ENCODE measurements at regions not wholly inside any gene's neighbourhood (a gene's known extent, or its start where the extent isn't known, plus 50 kb on each side); places are given as distances from the start of the nearest gene placed in this dataset.

DNA sequence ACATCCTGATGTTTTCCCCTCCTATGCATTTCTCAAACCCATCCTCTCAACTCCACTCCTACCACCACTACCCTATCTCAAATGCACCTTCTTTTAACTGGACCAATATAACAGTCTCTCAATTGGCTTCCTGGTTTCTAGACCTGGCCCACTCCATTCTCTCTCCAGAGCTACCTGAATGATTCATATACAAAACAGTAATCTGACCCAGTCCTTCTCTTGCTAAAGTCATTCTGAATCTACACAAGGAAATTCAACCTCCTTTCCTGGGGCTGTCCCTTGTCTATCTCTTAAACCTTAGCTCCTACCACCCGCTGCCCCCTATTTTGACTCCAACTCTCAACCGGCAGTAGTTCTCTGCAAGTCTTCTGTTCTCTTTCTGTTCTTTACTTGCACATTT is 97.2 kb downstream of the PCSK1 start:
- TF ChIP-seq, protein P1, sequence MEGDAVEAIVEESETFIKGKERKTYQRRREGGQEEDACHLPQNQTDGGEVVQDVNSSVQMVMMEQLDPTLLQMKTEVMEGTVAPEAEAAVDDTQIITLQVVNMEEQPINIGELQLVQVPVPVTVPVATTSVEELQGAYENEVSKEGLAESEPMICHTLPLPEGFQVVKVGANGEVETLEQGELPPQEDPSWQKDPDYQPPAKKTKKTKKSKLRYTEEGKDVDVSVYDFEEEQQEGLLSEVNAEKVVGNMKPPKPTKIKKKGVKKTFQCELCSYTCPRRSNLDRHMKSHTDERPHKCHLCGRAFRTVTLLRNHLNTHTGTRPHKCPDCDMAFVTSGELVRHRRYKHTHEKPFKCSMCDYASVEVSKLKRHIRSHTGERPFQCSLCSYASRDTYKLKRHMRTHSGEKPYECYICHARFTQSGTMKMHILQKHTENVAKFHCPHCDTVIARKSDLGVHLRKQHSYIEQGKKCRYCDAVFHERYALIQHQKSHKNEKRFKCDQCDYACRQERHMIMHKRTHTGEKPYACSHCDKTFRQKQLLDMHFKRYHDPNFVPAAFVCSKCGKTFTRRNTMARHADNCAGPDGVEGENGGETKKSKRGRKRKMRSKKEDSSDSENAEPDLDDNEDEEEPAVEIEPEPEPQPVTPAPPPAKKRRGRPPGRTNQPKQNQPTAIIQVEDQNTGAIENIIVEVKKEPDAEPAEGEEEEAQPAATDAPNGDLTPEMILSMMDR (IDR thresholded peaks at IDR 0.05; ENCODE audit: low read length, missing control alignments) = no peak
- no peak overlapping the region for H3K4me3 ChIP-seq (replicated peaks; ENCODE audit: low read depth, low read length)
- DNase-seq (ENCODE audit: low read depth) = no peak

- H3K4me3 ChIP-seq (replicated peaks; ENCODE audit: low read depth, low read length) = no peak overlapping the region
Measured at GRCh38 chr5:96333391-96333790, 99.7 kb downstream of the PCSK1 start.

DNA sequence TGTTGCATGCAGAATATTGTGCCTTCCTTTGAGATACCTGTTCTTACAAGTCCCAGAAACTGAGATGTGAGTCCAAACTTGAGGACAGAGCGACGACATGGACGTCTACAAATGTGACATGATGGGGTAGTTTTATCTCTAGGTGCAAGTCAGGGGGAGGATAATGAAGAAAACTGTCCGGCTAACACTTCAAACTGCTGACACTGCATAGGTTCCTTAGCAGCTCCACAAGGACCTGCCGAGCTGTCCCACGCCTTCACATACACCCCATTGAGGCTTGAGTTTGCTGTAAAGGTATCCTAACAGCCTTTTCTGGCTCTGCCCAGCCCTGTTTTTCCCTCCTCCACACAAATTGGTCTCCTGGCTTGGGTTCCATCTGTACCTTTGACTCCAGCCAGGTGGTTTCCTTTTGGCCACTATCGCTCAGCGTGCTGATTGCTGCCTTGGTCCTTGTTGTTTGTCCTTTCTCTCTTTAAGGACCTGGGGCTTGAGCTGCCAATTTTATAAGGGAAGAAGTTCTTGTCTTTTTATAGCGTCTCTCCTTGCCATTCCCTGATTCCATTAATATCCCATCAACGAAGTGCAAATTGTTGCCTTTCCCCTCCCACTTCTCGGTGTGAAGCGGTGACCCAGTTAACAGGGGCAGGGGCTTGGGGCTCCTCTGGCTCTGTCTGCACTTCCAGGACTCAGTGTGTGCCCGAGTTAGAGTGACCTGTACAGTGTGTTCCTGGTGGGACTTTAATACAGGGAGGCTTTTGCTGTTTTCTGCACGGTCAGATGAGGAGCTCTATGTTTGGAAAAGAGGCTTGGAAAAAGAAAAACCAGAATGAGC is 100.3 kb downstream of the PCSK1 start:
- H3K4me3 ChIP-seq (replicated peaks; ENCODE audit: low read depth, low read length) = no peak overlapping the region
- TF ChIP-seq, protein P1 (IDR thresholded peaks at IDR 0.05; ENCODE audit: low read length, missing control alignments) = no peak

More at GRCh38 chr5:96333391-96333790, 99.7 kb downstream of the PCSK1 start:
- DNase-seq (ENCODE audit: low read depth) = no peak
- TF ChIP-seq, protein P1 (IDR thresholded peaks at IDR 0.05; ENCODE audit: low read length, missing control alignments) = no peak

GRCh38 chr5:96331681-96332361 is 101.2 kb downstream of the PCSK1 start:
- TF ChIP-seq, protein P1 (IDR thresholded peaks at IDR 0.05; ENCODE audit: low read length, missing control alignments) = no peak
- no peak overlapping the region for H3K4me3 ChIP-seq (replicated peaks; ENCODE audit: low read depth, low read length)
- no peak for DNase-seq (ENCODE audit: low read depth)

More for the DNA sequence above, 100.3 kb downstream of the PCSK1 start:
- no peak for DNase-seq (ENCODE audit: low read depth)

GRCh38 chr5:96331210-96331609 is 101.8 kb downstream of the PCSK1 start:
- TF ChIP-seq, protein P1 (IDR thresholded peaks at IDR 0.05; ENCODE audit: low read length, missing control alignments) = no peak
- peak; percentile 56 for DNase-seq (ENCODE audit: low read depth)
- no peak overlapping the region for H3K4me3 ChIP-seq (replicated peaks; ENCODE audit: low read depth, low read length)

- DNase-seq (ENCODE audit: low read depth) = no peak
- TF ChIP-seq, protein P1 (IDR thresholded peaks at IDR 0.05; ENCODE audit: low read length, missing control alignments) = no peak
- no peak overlapping the region for H3K4me3 ChIP-seq (replicated peaks; ENCODE audit: low read depth, low read length)
Measured at GRCh38 chr5:96330530-96331140, 102.4 kb downstream of the PCSK1 start.

All from fibroblast of pulmonary artery (primary cell).